Activated naive CD4-positive, alpha-beta T cell treated with anti-CD3 and anti-CD28 coated beads for 36 hours (primary cell): ENCODE measurements at regions not wholly inside any gene's neighbourhood (a gene's known extent, or its start where the extent isn't known, plus 50 kb on each side); places are given as distances from the start of the nearest gene placed in this dataset.

Experiments
- CTCF ChIA-PET: fragments of 350-600 bp; sonication (Branson Sonifier 250); formaldehyde crosslinking; loops from one replicate; lab custom pipeline; 2021; ENCODE audit warnings: antibody characterized with exemption; lab: Charles Lee
- DNase-seq: peaks from one replicate; pipeline ENCODE4 v3.0.0-alpha.2; 2020
- H3K27ac Mint-ChIP-seq: one replicate; pipeline ENCODE4 v1.8.0; 2021; ENCODE audit warnings: mild to moderate bottlenecking, mixed read lengths
- H3K27me3 Mint-ChIP-seq: one replicate; pipeline ENCODE4 v1.8.0; 2021; ENCODE audit warnings: low read depth, mixed read lengths
- H3K36me3 Mint-ChIP-seq: one replicate; pipeline ENCODE4 v1.8.0; 2021; ENCODE audit warnings: low read depth, mixed read lengths
- H3K4me1 Mint-ChIP-seq: one replicate; pipeline ENCODE4 v1.8.0; 2021; ENCODE audit warnings: low read depth, mixed read lengths
- H3K4me3 Mint-ChIP-seq: one replicate; pipeline ENCODE4 v1.8.0; 2021; ENCODE audit warnings: mild to moderate bottlenecking, moderate library complexity, mixed read lengths
- H3K9me3 Mint-ChIP-seq: one replicate; pipeline ENCODE4 v1.8.0; 2021; ENCODE audit warnings: mixed read lengths
- intact Hi-C: fragments of 100-400 bp; cut with micrococcal nuclease; formaldehyde crosslinking; loops from one replicate; pipeline ENCODE4 v1.15.1; 2023

GRCh38 chr10:118840776-118841468, 86.2 kb upstream of the CACUL1 start:
- Mint-ChIP-seq H3K27ac (peak overlapping the region; percentile 69), H3K4me3 (no peak overlapping the region), H3K27me3 (peaks cover under 1% of the 10 kb centered on the region), H3K4me1 (peaks cover 14% of the 10 kb centered on the region), H3K36me3 (no peaks in the 10 kb centered on the region), H3K9me3 (peaks cover 3% of the 10 kb centered on the region)
- CTCF ChIA-PET, result interaction anchor here (0.6 to 1.1 kb wide), 3 partner anchors 9 to 214 kb away, joined by 4 to 6 read pairs (median 4); no protein-coding TSS in a partner anchor
- intact Hi-C loops, result loop anchor here (1.0 kb wide), 2 partner anchors 86 to 291 kb away; no protein-coding TSS in a partner anchor
- no peak for DNase-seq

- H3K27ac Mint-ChIP-seq, result no peak overlapping the region
- H3K4me1 Mint-ChIP-seq, result peaks cover 14% of the 10 kb centered on the region
- no peak for DNase-seq
- no peak overlapping the region for H3K4me3 Mint-ChIP-seq
- H3K36me3 Mint-ChIP-seq, result no peaks in the 10 kb centered on the region
- peaks cover 3% of the 10 kb centered on the region for H3K9me3 Mint-ChIP-seq
- CTCF ChIA-PET, result interaction anchor here (1.1 kb wide), 1 partner anchor 8 kb away, joined by 6 read pairs; no protein-coding TSS in a partner anchor
- intact Hi-C loops, result no loop called here
- peaks cover 2% of the 10 kb centered on the region for H3K27me3 Mint-ChIP-seq
Measured at GRCh38 chr10:118841881-118842605, 87.3 kb upstream of the CACUL1 start.

GRCh38 chr10:118842843-118843624, 88.3 kb upstream of the CACUL1 start:
- Mint-ChIP-seq H3K4me1 (peaks cover 14% of the 10 kb centered on the region), H3K36me3 (no peaks in the 10 kb centered on the region), H3K27ac (no peak overlapping the region), H3K4me3 (no peak overlapping the region), H3K27me3 (peaks cover 2% of the 10 kb centered on the region), H3K9me3 (no peaks in the 10 kb centered on the region)
- DNase-seq, result no peak
- intact Hi-C loops, result no loop called here
- CTCF ChIA-PET, result interaction anchor here (0.8 to 1.2 kb wide), 2 partner anchors 13 to 273 kb away, joined by 3 to 4 read pairs; no protein-coding TSS in a partner anchor

GRCh38 chr10:118843647-118844265, 89.0 kb upstream of the CACUL1 start:
- H3K4me3 Mint-ChIP-seq, result no peak overlapping the region
- H3K9me3 Mint-ChIP-seq, result no peaks in the 10 kb centered on the region
- H3K27me3 Mint-ChIP-seq, result peaks cover 2% of the 10 kb centered on the region
- H3K36me3 Mint-ChIP-seq, result no peaks in the 10 kb centered on the region
- peaks cover 14% of the 10 kb centered on the region for H3K4me1 Mint-ChIP-seq
- DNase-seq, result no peak
- CTCF ChIA-PET, result interaction anchor here (0.8 to 1.2 kb wide), 2 partner anchors 14 to 274 kb away, joined by 3 to 4 read pairs; no protein-coding TSS in a partner anchor
- intact Hi-C loops, result no loop called here
- no peak overlapping the region for H3K27ac Mint-ChIP-seq

GRCh38 chr10:118844731-118845521, 90.2 kb upstream of the CACUL1 start:
- H3K36me3 Mint-ChIP-seq, result no peaks in the 10 kb centered on the region
- no peak overlapping the region for H3K4me3 Mint-ChIP-seq
- H3K27ac Mint-ChIP-seq, result no peak overlapping the region
- no peaks in the 10 kb centered on the region for H3K9me3 Mint-ChIP-seq
- CTCF ChIA-PET, result interaction anchor here (1.1 kb wide), 1 partner anchor 13 kb away, joined by 3 read pairs; no protein-coding TSS in a partner anchor
- no peak for DNase-seq
- H3K27me3 Mint-ChIP-seq, result peaks cover 2% of the 10 kb centered on the region
- peaks cover 8% of the 10 kb centered on the region for H3K4me1 Mint-ChIP-seq
- intact Hi-C loops, result no loop called here

GRCh38 chr10:118845776-118846175, 91.0 kb upstream of the CACUL1 start:
- no peaks in the 10 kb centered on the region for H3K9me3 Mint-ChIP-seq
- no peak for DNase-seq
- H3K4me1 Mint-ChIP-seq, result no peaks in the 10 kb centered on the region
- H3K4me3 Mint-ChIP-seq, result no peak overlapping the region
- intact Hi-C loops, result no loop called here
- H3K36me3 Mint-ChIP-seq, result no peaks in the 10 kb centered on the region
- no peak overlapping the region for H3K27ac Mint-ChIP-seq
- peaks cover 2% of the 10 kb centered on the region for H3K27me3 Mint-ChIP-seq
- CTCF ChIA-PET, result interaction anchor here (1.1 kb wide), 1 partner anchor 14 kb away, joined by 3 read pairs; no protein-coding TSS in a partner anchor

- Mint-ChIP-seq H3K4me3 (no peak overlapping the region), H3K27me3 (peaks cover 2% of the 10 kb centered on the region), H3K27ac (no peak overlapping the region), H3K36me3 (no peaks in the 10 kb centered on the region), H3K9me3 (no peaks in the 10 kb centered on the region), H3K4me1 (no peaks in the 10 kb centered on the region)
- CTCF ChIA-PET, result interaction anchor here (0.5 to 1.4 kb wide), 18 partner anchors 9 to 1453 kb away, joined by 3 to 10 read pairs (median 3); partner anchors contain the start of gene CACUL1
- intact Hi-C loops, result loop anchor here (1.0 to 5.0 kb wide), 3 partner anchors 48 to 282 kb away; no protein-coding TSS in a partner anchor
- DNase-seq, result peak; percentile 93
Measured at GRCh38 chr10:118850418-118851061, 95.8 kb upstream of the CACUL1 start.

DNA sequence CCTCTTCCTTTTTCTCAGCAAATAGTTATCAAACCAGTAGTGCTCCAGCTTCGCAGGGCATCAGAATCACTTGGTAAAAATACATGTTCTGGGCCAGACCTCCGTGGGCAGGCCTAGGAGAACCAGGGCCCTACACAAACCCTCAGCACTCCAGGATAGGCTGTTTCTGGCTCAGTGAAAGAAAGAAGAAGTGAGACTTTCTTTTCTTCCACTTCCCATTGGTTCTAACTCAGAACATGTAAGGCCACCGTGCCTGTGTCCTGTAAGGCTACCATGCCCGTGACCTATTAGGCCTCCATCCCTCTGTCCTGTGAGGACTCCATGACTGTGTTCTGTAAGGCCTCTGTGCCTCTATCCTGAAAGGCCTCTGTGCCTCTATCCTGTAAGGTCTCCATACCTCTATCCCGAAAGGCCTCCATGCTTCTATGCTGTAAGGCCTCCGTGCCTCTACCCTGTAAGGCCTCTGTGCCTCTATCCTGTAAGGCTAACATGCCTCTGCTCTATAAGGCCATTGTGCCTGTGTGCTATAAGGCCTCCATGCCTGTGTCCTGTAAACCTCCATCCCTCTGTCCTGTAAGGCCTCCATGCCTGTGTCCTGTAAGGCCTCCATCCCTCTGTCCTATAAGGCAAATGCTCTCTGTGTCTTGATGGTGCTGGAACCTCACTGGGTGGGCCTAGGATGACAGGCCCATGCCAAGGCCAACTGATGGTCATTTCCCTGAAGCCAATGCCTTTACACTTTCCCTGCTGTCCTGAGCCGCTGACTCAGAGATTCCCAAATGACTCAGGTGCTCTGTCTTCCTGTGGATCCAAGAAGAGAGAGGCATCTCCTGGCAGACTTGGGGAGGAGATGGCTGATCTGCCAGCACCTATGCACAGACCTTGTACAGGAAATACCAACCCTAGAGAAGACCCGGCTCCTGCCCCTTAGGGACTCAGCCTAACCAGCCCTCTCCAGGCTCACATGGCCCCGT, 96.6 kb upstream of the CACUL1 start:
- CTCF ChIA-PET, result no interaction called here
- H3K9me3 Mint-ChIP-seq, result no peaks in the 10 kb centered on the region
- H3K4me3 Mint-ChIP-seq, result no peak overlapping the region
- no peaks in the 10 kb centered on the region for H3K36me3 Mint-ChIP-seq
- intact Hi-C loops, result loop anchor here (5.0 kb wide), 1 partner anchor 49 kb away; no protein-coding TSS in a partner anchor
- DNase-seq, result no peak
- no peaks in the 10 kb centered on the region for H3K27me3 Mint-ChIP-seq
- H3K27ac Mint-ChIP-seq, result no peak overlapping the region
- no peaks in the 10 kb centered on the region for H3K4me1 Mint-ChIP-seq

DNA sequence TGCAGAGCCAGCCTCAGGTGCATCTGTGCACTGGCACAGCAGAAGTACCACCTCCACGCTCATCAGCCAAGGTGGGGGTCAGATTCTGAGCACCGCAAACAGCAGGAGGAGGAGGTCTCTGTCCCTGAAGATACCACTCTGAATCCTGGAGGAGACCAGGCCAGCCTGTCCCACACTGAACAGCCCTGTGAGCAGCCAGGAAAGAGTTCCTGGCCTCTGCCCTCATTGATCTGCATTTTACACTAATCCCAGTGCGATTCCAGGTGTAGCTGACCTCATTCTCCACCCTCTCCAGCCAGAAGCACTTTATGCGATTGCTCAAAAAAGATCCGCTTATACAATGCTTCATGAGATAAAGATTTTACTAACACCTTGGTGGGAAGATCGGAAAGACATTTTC, 99.1 kb upstream of the CACUL1 start:
- Mint-ChIP-seq H3K27me3 (no peaks in the 10 kb centered on the region), H3K4me1 (no peaks in the 10 kb centered on the region), H3K4me3 (no peak overlapping the region), H3K27ac (no peak overlapping the region), H3K9me3 (no peaks in the 10 kb centered on the region), H3K36me3 (no peaks in the 10 kb centered on the region)
- CTCF ChIA-PET, result no interaction called here
- DNase-seq, result no peak
- intact Hi-C loops, result loop anchor here (5.0 kb wide), 1 partner anchor 52 kb away; no protein-coding TSS in a partner anchor

GRCh38 chr10:118856106-118856505, 101.3 kb upstream of the CACUL1 start:
- intact Hi-C loops, result no loop called here

More at GRCh38 chr10:118856106-118856505, 101.3 kb upstream of the CACUL1 start:
- Mint-ChIP-seq H3K36me3 (no peaks in the 10 kb centered on the region), H3K4me3 (no peak overlapping the region), H3K4me1 (no peaks in the 10 kb centered on the region), H3K27me3 (peaks cover 2% of the 10 kb centered on the region), H3K27ac (no peak overlapping the region), H3K9me3 (no peaks in the 10 kb centered on the region)
- DNase-seq, result no peak
- CTCF ChIA-PET, result no interaction called here
